NCI-H460 (cell line): ENCODE measurements at regions not wholly inside any gene's neighbourhood (a gene's known extent, or its start where the extent isn't known, plus 50 kb on each side); places are given as distances from the start of the nearest gene placed in this dataset.
"Not testable (repeated sequence)": the region's sequence is repeated elsewhere in the genome, so short reads cannot be mapped to it uniquely, and the experiment has no call there.

Source experiments
- DNase-seq: peaks from one replicate; pipeline ENCODE4 v3.0.0-alpha.2; 2016; ENCODE audit warnings: low read depth; ENCODE audit errors: extremely low read depth

DNA sequence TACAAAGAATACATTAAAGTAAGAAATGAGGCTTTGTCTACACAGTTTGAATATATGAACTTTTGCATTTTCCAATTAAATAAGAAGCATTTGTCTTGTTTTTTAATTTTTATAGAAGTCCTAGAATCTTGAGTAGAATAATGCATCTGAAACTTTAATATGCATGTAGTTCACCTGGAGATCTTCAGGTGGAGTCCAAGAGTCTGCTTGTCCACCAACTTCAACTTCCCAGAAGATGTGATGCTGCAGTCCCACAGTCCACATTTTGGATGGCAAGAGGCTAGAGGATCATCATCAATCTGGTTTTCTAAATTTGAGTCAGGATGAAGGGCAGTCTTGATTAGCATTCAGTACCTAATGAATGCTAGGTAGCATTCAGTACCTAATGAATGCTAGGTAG is 357.6 kb upstream of the SOX2 start:
- DNase-seq, result no peak

DNA sequence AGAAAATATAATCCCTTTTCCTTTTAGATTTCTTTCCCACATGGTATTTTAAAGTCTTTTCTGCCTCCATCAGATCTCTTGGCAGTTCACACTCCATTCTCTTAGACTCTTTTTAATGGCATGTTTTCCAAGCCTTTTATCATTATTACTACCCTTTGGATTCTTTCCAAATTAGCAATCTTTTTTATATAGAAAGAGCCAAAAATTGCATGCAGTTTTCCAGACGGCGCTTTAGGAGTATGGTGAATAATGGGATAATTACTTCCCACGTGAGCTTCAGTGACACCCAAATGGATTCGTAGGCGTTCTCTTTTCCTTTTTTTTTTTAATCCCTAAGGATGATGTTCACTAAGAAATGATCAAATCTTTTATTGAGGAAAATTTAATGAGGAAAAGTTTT is 354.8 kb upstream of the DNAJC19 start:
- DNase-seq, result no peak

DNA sequence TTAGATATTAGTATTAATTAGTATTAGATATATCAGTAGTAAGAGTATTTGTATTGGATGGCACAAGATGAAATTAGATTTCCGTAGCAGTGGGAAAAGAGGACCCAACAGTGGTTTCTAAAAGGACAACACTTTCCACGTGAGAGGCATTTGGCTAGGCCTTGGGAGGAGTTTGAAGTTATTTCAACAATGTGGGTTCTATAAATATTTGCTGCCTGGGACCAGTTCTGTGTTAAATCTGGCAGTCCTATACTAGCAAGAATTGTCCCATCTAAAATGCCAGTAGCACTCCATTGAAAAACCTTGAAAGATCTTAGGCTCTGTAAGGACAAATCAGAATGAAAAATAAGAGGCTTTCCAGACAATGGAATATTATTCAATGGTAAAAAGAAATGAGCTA is 347.1 kb upstream of the DNAJC19 start:
- DNase-seq, result no peak

DNA sequence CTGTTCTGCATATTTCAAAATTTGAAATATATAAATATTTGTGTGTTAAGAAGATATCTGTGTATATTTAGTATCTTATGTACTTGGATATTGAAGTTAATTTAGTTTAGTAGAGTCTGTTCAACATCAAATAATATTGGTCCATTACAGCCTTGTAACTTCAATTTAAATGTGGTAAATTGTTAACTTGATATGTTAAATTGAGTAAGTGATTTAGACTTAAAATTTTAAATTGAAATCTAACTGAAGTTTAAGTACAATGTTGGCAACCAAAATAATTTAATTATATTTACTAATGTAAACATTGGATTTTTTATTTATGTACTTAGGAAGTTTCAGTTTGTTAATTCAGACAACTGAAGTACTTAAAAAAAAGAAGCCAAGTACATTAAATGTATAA is 343.9 kb upstream of the DNAJC19 start:
- no peak for DNase-seq

DNA sequence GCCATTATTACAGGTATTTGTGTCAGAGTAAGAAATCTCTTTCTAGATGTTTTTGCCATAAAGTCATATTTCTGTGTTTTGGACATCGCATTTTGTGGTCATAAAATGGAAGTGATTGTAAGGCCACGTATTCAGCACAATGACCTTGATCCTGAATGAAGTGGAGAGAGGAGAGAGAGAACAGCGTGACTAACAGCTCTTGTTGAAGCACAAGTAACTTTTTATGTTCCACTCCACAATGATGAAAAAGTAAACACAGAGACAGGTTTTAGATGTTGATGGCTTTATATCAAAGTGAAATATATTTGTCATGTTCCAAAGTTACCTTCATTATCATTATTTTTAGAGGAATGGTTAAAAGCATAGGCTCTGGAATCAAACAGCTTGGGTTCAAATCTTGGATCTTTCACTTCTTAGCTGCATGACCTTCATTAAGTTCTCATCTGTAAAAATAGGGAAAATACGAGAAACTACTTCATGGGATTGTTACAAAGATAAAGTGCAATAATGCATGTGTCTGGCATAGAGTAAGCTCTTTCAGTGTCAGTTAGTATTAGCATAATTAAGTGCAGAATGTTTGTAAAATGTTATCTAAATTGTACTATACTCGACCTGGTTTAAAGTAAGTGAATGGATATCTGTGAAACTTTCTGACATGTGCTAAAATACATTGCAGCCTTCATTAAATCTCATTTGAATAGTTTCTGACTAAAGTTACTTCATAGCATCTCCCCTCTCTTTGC is 341.5 kb upstream of the DNAJC19 start:
- DNase-seq, result no peak

DNA sequence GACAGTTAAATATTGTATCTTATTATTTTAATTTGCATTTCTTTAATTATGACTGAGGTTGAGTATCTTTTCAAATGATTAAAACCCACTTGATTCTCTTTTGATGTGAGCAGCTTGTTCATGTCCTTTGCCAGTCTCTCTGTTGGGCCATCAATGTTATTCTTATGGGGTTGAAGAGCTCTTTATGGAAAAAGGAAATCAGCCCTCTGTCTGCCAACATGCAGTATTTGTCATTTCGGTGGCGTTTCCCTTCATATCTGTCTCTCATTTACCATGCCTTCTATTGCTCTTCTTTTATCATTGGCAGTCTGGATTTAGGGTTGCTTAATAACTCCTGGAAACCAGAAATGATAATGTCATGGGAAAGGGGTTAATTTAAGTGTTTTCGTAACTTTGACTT is 340.7 kb upstream of the DNAJC19 start:
- no peak for DNase-seq

DNA sequence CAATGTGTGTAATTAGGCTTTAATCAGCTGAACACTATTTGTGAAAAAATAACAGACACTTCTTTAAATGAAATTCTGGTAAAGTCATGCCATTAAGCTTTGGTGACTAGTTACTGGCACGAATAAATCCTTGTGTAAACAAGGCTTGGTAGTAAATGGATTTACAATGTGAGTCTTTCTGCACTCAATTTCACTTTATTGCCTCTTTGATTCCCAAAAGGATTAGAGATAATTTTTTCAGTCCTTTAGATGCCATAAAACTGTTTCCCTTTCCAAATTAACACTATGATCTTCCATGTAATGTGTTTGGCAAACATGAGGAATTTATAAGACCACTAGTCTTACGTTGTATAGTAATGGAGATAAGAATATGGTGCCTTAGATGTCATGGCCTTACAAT is 339.5 kb upstream of the DNAJC19 start:
- no peak for DNase-seq

DNA sequence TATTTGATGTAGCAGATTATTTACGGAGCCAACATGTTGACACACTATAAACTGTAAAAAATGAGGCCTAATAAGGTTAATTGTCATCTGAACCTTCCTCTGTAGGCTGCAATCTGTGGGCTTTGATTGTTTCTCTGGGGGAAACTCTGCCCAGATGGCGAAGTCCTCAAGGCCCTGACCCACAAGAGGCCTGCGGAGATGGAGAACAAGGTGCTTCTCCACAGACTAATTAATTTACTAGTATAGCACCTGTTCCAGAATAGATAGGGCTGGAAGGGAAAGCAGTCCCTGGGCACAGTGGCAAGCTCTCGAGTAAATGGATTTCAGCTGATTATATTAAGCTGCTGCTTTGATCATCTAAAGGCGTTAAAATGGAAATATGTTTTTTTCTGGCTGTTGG is 338.8 kb upstream of the DNAJC19 start:
- DNase-seq, result no peak

DNA sequence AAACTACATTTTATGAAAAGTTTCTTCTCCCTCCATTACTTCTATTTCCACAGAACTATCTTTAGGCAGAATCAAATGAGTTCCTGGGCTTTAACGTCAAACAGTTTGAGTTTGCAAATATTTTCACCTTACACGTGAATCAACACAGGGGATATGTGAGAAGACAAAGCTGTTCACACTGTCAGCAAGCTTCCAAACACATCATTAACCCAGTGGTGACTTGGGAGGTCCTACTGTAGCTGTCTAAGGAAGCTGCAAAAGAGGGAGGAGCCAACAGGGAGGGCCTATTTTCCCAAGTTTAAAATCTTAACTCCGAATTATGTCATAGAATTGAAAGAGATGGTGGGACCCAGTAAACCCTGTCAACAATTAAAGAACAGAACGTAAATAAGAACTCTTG is 337.8 kb upstream of the DNAJC19 start:
- no peak for DNase-seq

DNA sequence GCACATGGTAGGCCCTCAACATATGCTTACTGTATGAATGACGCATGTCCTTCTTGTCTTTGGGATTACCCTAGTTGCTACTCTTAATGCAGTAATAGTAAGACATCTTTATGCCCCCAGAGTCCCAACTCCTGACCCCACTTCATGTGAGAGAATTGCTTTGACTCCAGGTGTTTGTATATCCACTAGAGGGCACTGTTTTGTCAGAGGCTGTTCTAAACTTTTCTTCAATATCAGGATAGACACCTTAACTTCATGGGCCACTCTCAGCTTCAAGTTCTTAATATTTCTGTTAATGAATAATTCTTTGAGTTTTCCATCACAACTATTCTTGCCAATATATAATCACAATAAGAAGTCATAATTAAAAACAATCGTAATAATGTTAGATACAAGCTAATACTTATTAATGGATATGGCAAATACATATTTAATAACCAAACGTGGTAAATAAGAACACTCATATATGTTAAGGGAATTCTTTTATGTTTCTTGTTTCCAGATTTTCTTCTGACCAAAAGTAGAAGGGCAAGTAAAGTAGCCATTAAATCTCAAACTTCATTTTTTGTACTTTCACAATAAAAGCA is 337.2 kb upstream of the DNAJC19 start:
- peak; percentile 30 for DNase-seq

DNA sequence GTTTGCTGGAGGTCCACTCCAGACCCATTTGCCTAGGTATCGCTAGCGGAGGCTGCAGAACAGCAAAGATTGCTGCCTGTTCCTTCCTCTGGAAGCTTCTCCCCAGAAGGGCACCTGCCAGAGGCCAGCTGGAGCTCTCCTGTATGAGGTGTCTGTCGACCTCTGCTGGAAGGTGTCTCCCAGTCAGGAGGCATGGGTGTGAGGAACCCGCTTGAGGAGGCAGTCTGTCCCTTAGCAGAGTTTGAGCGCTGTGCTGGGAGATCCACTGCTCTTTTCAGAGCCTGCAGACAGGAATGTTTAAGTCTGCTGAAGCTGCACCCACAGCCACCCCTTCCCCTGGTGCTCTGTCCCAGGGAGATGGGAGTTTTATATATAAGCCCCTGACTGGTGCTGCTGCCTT is 335.0 kb upstream of the DNAJC19 start:
- DNase-seq, result not testable (repeated sequence)

DNA sequence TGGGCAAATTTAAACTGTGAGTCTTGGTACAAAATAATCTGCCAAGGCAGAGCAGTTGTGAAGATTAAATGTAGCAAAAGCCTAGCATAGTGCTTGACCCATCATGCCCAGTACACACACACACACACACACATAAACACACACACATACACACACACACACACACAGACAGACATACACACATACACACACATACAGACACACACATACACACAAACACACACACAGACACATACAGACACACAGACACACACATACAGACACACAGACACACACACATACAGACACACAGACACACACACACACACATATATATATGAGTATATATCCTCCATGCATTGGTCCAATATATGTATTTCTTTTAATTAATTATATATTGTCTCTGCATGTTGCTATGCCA is 328.8 kb upstream of the DNAJC19 start:
- DNase-seq, result no peak

DNA sequence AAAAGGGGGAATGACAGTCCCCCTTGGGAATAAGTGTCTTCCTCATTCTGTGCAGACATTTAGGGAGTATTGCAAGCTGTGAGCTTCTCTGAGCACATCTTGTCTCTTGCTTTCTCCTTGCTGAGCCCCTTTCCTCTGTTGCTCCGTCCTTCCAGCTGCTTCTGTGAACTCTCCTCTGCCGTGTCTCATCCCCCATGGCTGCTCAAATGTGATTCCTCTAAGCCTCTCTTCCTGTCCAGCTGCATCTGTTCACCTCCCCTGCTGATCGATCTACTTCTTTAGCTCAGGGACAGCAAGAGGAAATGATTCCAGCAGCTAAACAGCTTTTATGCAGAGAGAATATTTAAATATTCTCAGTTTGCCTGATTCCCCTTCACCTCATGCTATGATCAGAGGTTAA is 328.0 kb upstream of the DNAJC19 start:
- DNase-seq, result no peak

DNA sequence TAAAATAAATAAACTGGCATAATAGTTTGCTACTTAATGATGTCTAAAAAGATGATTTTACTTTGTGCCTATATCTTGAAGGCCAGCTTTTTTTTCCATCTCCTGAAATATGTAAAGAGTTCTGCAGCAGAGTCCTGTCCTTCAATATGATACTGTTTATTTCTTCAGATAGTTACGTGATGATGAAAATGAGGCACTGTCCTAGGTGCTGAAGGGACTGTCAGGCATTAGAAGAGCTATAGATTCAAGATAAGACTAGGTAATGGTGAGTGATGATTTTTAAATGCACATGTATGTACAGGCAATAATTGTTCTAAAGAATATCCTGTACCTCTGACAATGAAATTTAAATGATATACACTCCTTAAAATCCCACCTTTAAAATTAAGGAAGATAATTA is 326.9 kb upstream of the DNAJC19 start:
- peak; percentile 25 for DNase-seq

DNA sequence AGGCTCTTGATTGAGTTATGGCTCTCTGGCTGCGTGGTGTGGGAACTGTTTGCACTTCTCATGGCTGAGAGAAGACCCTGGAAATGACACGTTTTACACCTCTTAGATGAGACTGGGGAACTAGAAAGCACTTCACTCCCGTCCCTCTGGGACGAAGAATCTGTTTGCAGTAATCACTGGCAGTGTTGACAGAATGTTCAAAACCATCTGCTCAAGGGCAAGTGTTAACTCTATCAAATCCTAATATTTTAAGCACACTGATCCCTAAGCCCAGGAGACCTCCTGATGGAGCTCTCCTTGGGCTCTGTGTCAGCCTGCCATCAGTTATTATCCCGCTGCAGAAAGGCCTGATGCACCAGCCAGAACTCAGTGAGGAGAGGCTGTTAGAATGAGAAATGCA is 323.8 kb upstream of the DNAJC19 start:
- DNase-seq, result no peak

DNA sequence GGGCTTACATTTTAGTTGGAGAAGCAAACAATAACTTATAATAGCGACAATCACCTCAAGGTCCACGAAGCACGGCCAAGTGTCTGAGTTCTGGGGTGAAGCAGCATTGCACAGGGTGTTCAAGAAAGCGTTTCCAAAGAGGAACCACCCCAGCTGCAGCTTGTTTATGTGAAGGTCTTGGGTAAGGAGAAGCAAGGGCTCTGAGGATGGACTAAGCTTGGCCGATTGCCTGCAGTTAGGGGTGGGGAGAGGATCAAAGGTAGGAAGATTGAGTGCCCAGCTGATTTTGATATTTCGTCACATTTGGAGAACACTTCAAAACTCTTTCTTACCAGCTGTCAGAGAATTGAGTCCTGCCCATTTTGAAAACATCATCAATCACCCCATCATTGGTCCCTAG is 321.6 kb upstream of the DNAJC19 start:
- no peak for DNase-seq

DNA sequence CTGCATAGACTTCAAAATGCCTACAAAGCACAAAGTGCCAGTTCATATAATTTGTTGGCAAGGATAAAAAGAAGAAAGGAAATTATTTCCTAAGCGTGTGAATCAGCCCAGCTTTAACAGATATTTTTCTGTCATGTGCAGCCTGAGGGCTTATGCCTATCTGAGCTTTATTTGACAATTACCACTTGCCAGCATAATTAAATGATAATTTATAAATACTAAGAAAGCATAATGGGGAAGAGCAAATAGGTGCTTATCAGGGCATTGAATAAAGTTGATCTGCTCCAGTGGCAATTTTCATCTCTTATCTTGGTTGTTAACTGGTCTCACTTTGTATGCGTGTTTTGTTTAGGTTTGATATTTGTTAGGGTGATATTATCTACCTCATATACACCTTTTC is 313.4 kb upstream of the DNAJC19 start:
- DNase-seq, result no peak

DNA sequence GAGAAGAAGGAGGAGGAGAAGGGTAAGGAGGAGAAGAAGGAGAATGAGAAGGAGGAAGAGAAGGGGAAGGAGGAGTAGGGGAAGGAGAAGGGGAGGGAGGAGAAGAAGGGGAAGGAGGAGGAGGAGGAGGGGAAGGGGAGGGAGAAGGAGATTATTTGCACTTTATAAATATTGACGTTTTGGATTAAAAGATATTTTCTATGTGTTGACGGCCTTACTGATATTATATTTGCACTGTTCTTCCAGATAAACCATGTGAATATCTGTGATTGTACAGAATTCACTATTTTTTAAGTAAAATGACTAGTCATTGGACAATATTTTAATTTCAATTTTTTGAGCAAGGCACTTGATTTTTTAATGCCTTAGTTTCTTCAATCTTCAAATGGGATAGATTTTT is 310.5 kb upstream of the DNAJC19 start:
- DNase-seq, result no peak

DNA sequence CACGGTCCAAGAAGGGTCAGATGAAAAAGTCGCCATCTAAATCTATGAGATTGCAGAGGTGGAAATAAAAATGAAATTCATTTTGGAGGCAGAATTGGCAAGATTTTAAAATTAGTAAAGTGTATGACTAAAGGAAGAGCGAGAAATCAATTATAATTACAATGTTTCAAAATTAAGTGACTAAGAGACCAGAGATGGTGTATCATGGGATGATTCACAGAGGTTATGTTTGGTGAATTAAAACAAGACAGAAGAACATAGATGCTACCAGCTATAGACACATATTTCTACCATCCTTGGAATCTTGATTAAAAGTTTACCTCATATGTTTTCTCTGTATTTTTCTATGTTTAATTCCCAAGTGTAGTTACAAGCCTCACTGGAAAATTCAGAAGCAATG is 308.9 kb upstream of the DNAJC19 start:
- DNase-seq, result no peak

DNA sequence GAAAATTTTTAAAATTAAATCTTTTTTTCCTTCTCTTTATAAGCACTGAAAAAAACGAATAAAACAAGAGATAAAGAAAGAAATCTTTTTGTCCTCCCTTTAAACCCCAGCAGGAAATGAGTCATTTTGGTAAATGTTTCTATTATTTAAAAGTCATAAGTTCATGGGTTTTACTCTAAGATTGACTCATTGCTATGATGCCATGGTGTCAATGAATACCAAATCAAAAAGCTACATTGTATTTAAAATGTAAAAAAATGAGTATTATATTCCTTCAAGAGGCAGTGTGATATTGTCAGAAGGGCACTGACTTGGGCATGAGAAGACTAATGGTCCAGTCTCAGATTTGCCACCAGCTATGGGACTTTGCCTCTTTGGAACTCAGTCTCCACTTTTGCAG is 303.4 kb upstream of the DNAJC19 start:
- DNase-seq, result no peak

DNA sequence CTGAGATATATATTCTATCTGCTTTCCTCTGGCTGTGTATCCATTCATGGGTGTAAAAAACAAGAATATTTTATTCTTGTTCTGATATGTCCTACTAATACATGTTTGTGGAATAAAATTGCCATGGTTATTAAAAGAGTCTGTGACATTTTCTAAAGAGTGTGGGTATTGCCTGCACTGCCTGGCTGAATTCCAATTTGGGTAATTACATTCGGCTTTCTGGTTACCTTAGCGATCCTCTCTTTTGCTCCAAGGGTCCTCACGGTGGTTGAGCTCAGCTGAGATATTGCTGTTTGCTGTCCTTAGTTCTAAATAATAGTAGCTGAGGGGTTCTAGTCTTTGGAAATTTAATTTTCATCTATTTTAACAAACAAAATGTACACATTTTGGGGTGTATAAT is 301.4 kb upstream of the DNAJC19 start:
- no peak for DNase-seq

DNA sequence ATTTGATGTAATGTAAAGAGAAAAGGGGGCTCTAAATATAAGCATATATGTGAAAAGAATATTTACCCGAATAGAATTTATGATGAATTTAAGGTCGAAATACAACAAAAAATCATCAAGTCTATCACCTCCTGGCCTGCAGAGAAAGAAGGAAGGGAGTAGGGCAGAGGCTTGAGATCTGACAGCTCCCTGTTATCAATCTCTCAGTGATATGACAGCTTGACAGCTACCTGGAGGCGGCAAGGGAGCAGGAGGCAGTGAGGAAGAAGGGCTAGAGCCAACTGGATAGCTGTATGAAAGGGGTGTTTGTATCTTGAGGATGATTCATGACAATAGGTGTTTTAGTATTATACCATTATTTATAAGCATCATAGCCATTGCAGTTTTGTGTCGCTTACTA is 299.8 kb upstream of the DNAJC19 start:
- no peak for DNase-seq

DNA sequence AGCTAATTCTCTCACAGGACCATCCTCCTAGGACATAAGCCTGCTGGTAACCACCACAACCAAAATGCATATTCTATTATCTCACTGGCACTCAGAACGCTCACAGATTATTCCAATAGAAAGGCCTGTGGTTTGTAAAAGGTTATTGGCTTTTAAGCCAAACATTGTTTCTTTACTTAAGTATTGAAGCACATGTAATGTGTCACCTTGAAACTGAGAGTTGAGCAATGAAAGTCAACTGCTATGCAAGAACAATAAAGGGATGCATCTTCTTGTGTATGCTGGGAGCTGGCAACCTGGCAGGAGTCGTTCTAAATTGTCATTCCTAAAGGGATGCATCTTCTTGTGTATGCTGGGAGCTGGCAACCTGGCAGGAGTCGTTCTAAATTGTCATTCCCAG is 298.6 kb upstream of the DNAJC19 start:
- no peak for DNase-seq
